ENCODE measurements at regions not wholly inside any gene's neighbourhood (a gene's known extent, or its start where the extent isn't known, plus 50 kb on each side); places are given as distances from the start of the nearest gene placed in this dataset.
"Not testable (repeated sequence)": the region's sequence is repeated elsewhere in the genome, so short reads cannot be mapped to it uniquely, and the experiment has no call there.

DNA sequence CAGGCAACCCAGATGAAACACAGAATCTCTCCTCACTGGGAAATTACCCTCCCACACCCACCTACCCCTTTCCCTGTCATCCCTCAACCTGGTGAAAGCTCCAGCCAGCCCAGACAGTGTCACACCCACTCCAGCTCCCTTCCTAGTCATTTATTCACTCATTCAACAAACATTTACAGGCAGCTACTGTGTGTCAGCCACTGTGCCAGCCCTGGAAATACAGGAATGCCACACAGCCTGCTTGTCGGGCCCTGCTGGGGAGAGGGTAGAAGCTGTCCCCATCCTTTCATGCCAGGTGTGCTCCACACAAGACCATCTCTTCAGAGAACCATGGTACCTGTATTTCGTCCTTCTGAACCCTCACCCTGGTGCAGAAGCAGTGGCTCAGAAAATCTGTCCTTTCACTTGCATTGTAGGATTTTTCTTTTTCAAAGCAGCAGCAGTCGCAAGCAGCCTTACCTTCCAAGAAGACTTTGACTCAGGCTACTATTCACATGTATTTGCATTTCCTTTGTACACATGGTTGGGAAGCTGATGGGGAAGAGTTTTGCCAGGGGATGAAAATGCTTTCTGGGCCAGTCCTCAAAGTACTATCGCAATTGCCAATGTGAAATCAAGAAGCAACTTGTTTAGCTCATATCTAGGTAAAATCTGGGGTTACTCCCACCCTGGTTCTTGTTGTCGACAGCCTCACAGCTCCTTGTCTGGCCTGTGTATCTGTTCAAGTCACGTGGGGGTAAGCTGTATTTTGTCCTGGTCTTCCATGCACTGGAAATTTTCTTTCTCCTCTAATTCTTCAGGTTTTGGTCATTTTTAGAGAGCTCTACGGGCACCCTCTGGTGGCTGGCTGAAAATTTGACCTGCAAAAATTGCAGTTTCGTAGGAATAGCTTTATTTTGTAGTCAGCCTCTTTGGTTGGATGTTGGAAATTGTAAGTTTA lies 147.4 kb upstream of the EGLN3 start:
- DNase-seq (ENCODE audit: low read depth in 2 of 2), result no peak

DNA sequence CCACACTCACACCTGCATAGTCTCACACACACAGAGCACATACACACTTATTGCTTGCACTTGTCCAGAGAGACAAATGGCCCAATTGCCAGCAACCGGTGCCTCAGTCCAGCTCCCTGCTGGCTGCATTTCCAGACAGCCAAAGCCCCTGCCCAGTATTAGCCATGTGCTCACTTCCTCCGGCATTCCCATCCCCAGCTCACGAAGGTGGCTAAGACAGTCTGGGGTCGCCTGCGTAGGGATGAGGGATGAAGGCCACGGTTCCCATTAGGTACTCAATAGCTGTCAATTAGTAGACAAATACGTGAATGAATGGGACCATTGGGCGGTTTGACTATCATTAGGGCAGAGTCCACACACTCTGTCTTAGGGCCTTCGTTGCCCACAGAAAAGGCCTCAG lies 146.8 kb upstream of the EGLN3 start:
- DNase-seq (ENCODE audit: low read depth in 2 of 2), result no peak

DNA sequence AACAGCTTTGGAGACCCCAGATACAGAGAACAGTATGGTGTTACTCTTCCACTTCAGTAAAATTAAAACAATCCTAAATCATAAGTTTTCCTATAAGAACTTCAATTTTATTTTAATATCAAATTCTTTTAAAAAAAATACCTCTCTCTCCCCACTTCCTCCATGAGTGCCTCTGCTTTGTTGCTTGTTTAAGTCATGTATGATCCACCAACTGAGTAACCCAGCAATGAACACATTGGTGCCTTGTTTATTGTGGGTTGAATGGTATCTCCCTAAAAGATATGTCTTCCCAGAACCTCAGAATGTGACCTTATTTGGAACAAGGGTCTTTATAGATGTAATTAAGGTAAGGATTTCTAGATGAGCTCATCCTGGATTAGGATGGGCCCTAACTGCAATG lies 143.5 kb upstream of the EGLN3 start:
- no peak for DNase-seq (ENCODE audit: low read depth in 2 of 2)

DNA sequence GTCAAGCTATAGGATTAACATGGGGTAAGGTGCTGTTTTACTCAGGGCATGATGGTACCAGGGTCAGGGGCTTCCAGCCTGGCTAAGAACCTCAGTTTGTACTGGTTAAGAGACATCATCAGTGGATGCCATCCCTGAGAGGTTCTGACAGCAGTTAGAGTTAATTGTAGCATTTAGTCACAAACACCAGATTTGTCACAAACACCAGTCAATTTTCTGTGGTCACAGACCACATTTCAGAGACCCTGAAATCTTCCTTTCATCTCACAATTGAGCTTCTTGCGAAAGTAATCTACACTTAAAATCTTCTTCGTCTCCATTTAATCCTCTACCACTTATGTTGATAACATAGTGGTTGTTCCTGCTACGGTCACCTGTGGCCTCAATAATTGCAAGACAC lies 143.0 kb upstream of the EGLN3 start:
- DNase-seq (ENCODE audit: low read depth in 2 of 2), result no peak

DNA sequence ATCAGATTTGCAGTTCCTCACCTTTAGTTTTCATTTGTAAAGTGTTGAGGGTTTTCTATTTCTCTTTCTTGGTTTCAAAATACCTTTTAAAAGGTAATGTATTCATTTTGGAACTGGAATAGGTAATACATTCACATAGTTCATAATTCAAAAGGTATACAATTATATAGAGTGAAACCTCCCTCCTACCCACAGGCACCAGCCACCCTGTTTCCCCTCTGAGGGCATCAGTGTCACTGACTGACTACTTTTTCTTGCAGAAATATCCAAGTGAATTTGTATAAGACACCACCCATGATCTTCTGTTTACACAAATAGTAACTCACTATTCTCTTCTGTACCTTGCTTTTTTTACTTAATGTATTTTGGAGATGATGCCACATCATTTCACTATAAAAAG lies 139.6 kb upstream of the EGLN3 start:
- DNase-seq (ENCODE audit: low read depth in 2 of 2), result no peak

DNA sequence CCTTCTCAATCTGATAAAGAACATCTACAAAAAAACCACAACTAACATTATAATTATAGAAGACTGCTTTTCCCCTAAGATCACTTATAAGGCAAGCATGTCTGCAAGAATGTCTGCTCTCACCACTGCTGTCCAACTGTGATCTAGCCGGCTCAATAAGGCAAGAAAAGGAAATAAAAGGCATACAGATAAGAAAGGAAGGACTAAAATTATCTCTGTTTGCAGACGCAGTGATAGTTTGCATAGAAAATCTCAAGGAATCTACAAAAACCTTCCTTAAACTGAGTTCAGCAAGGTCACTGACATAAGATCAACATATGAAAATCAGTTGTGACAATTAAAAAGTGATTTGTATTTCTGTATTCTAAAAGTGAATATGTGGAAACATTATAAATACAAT lies 138.0 kb upstream of the EGLN3 start:
- no peak for DNase-seq (ENCODE audit: low read depth in 2 of 2)

DNA sequence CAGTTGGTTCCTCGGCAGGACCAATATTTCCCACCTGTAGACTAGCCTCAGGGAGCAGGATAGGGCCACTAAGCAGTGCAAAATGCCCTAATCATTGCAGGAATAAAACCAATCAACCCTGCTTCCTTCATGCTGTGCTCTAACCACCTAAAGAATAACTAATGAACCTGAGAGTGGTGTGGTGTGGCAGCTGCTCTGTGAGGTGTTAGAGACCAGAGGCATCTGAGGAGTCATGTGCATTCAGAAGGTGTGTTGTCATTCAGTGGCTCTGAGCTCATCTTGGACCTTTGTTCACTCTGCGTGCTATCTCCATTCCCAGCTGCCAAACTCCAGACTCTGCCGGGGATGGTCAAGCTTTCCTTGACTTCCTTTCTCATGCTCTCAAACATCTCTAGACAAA lies 136.7 kb upstream of the EGLN3 start:
- no peak for DNase-seq (ENCODE audit: low read depth in 2 of 2)

DNA sequence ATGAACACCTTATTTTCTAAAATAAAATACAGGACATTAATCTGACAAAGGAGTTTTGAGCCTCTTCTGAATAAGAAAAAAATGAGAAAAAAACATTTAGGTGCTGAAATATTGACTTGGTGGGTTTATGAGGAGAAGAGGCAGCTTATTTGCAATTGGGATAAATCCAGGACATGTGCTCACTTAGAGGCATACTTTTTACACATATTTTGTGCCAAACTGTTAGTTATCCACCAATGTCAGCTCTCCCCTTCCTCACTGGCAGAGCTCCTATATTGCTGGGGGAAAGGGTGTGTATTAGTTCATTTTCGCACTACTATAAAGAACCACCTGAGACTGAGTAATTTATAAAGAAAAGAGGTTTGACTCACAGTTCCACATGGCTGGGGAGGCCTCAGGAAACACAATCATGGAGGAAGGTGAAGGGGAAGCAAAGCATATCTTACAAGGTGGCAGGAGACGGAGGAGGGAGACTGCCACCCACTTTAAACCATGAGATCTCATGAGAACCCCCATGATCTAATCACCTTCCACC lies 135.4 kb upstream of the EGLN3 start:
- DNase-seq (ENCODE audit: low read depth in 2 of 2), result no peak

DNA sequence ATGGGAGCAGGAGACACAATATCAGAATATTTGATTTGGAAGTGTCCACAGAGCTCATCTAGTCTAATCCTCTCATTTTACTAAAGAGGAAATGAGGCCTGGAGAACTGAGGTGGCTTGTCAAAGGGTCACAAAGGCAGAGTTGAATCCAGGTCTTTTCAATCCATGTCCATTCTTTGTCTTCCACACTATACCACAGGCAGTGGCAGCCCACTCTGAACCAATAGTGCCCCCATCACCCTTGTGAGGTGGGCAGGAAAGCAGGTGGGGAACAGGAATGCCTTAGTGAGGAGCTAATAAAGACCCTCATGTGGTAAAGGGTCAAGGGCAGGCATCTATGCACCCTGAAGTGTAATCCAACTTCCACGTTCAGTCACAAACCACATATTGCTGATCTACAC lies 134.8 kb upstream of the EGLN3 start:
- no peak for DNase-seq (ENCODE audit: low read depth in 2 of 2)

DNA sequence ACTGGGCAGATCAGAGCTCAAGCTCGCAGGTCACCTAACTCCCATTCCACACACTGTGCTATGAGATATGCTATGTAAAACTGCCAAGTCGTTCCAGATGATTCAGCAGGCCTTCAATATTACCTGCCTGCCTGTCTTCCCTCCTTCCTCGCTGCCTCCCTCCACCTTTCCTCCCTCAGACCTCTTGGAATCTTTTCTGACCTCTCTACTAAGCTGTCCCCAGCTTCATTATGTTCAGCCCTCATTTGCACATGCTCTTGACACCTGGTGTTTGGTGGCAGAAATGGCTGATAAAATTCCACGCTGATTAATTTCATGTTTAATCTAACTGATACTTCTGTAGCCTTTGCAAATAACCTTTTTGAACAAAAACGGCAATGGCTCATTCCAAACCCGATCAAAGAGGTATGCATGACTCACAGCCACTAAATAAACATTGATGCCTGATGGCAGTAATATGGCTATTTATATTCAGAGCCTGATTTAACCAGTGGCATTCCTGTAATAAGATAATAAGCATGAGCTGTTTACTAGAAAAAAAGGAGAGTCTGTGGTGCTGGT lies 130.8 kb upstream of the EGLN3 start:
- DNase-seq (ENCODE audit: low read depth in 2 of 2), result no peak

DNA sequence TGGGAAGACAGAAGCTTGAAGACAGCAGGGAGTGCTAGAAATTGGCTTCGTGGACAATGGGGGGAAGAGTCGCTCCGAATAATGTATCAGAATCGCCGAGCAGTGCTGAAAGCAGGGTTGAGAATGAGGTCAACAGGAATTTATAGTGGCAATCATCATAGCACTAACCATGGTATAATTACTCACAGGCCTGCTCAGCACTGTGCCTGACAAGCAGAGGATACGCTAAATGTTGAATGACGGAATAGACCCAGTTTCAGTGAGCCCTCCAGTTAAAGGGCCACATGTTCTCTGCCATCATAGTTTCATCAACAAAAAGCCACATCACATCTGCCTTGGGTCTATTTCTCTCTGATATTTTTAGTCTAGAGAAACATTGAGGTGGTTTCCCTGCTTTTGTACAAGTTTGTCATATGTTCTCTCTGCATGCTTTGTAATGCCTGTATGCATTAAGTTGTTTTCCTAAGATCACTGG lies 130.3 kb upstream of the EGLN3 start:
- DNase-seq (ENCODE audit: low read depth in 2 of 2), result no peak

DNA sequence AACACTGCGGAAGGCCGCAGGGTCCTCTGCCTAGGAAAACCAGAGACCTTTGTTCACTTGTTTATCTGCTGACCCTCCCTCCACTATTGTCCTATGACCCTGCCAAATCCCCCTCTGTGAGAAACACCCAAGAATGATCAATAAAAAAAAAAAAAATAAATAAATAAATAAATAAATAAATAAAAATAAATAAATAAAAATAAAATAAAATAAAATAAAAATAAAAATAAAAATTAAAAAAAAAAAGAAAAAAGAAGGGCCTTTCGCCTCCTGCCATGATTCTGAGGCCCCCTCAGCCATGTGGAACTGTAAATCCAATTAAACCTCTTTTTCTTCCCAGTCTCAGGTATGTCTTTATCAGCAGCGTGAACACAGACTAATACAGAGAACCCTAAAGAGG lies 128.8 kb upstream of the EGLN3 start:
- not testable (repeated sequence) for DNase-seq (ENCODE audit: low read depth in 2 of 2)

DNA sequence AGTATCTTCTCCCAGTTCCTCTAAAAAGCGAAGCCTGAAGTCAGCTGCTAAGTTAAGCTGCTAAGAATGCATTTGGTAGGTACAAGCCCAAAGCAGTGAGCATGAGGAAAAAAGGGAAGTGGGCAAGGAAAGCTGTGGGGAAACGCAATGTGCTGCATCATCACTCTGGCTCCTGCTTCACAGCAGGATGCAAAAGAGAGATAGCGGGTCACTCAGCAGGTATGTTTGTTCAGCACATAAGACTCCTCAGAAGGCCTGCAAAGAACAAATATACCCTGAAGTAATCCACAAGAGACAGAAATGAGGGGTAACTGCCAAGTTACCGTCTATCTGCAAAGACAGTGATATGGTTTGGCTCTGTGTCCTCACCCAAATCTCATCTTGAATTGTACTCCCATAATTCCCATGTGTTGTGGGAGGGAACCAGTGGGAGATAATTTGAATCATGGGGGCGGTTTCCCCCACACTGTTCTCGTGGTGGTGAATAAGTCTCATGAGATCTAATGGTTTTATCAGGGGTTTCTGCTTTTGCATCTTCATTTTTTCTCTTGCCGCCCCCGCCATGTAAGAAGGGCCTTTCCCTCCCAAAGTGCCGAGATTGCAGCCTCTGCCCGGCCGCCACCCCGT lies 127.4 kb upstream of the EGLN3 start:
- DNase-seq (ENCODE audit: low read depth in 2 of 2), result no peak

DNA sequence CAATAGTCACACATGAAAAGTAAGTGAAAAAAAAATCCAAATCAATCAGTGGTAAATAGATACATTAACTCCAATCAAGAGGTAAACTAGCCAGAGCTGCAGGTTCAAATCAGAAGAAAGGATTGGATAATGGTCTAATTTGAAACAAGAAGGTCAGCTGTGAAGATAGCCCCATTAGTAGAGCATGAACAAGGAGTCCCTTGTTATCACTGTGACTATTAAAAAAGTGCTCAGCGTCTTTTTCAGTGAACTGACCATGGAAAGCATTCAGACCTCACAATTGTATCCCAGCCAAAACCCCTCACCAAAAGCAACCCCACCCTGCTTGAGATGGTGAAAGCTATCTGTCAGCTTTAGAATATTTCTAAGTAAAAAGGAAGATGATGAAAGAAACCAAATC lies 125.0 kb upstream of the EGLN3 start:
- DNase-seq (ENCODE audit: low read depth in 2 of 2), result no peak

DNA sequence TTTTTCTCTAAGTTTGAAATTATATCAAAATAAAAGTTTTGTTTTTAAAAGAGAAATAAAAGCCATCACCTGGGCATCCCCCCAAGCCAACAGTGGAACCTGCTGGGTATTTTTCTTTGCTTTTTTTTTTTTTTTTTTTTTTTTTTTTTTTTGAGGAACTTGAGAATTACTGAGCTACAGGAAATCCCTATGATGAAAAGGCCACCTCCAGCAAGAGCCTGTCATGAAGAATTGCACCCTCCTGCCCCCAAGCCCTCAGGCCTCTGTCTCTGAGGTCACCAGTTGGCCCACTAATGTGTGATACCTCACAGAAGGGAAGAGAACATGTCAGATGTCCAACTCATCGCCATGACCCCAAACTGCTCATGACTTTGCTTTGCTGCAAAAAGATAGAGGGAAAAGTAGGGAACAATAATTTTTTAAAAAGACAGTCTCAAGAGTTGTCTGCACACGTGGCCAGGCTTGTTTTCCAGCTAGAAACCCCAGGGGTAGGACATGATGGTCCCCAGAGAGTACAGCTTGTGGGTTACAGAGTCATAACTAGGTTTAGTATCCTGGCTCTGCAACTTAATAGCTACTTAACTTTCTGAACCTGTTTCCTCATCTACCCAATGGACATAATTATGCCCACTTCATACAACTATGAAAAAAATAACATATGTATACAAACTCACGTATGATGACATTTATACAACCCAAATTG lies 124.3 kb upstream of the EGLN3 start:
- no peak for DNase-seq (ENCODE audit: low read depth in 2 of 2)

DNA sequence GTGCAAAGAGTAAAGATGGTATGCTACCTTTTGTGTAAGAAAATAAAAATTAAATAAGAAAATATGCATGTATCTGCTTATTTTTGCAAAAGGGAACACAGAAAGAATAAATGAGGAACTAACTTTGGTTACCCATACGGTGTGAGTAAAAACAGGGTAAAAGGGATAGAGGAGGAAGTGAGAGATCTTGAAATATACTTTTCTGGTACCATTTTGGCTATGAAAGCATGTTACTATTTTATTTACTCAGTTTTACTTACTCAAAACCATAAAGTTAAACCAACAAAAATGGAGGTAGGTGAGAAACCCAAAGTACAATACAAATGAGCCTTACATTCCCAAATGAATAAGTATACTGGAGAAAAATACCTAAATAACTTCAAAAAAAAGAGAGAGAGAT lies 122.0 kb upstream of the EGLN3 start:
- DNase-seq (ENCODE audit: low read depth in 2 of 2), result no peak

DNA sequence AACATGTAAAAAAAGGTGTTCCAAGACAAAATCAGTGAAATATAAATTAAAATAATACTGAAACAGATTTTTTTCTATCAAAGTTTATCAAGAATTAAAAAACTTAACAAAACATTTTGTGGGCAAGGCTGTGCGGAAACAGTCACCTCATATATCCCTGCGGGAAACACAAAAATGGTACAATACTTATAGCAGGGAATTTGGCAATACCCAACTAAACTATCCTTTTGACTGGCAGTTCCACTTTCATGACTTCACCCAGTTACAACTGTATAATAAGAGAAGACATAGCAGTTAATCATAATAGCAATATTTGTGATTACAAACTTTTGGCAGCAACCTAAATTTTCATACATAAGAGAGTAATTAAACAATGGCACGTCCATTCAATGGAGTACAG lies 121.5 kb upstream of the EGLN3 start:
- DNase-seq (ENCODE audit: low read depth in 2 of 2), result no peak

DNA sequence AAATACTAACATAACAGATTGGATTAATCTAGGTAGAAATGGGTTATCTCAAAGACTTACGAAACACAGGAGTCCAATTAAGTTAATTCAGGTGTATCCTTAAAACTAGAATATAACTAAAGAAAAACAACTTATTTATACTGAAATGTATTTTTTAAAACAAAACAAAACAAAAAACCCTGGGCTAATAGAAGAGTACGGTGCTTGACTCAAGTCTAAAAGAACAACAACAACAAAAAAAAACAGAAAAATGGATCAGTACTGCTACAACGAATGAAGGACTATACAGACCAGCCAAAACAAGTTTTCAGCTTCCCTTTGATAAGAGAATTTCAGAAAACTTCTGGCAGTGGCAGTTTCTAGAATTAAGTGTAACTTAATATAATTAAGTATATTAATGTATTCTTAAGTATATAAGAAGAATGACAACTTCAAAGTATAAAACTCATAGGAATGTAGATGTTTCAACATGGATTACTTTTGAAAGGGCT lies 120.1 kb upstream of the EGLN3 start:
- no peak for DNase-seq (ENCODE audit: low read depth in 2 of 2)

DNA sequence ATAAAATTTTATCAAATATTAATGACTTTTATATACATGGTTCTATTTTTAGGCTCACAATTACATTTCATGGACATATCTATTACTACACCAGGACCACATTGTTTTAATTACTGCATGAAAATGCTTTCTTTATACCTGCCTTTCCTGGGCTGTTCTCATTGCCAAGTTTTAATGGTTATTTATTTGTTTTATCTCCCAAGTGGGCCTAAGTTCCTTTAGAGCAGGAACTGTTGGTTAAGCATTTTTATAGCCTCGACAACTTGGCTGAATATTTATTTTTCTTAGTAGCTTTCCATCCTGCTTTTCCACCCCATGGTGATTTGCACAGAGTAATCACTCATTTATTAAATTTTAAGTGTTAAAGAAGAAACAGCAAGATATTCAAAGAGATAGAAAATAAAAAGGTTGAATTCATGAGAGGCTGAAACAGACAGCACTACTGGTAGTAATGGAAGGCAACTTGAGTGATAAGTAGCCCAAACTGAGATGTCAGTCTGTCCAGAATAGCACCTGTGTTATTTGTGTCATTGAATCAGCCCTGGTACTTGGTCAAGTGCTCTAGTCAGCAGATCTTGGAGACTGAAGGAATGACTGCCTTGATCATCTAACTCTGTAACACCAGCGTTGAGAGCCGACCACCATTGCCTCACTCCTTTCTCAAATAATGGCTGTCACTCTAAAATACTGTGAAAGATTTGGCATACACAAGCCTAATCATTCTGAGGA lies 119.1 kb upstream of the EGLN3 start:
- DNase-seq (ENCODE audit: low read depth in 2 of 2), result no peak

DNA sequence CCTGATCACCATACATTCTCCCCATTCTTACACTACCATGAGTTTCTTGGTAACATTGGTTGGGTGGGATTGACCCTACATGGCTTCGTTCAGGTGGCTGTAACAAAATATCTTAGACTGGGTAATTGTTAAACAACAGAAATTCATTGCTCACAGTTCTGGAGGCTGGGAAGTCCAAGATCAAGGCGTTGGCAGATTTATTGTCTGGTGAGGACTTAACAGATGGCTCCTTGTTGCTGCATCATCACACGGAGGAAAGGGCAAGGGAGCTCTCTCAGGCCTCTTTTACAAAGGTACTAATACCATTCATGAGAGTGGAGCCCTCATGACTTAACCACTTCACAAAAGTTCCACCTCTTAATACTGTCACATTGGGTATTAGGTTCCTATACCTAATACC lies 116.7 kb upstream of the EGLN3 start:
- DNase-seq (ENCODE audit: low read depth in 2 of 2), result no peak

DNA sequence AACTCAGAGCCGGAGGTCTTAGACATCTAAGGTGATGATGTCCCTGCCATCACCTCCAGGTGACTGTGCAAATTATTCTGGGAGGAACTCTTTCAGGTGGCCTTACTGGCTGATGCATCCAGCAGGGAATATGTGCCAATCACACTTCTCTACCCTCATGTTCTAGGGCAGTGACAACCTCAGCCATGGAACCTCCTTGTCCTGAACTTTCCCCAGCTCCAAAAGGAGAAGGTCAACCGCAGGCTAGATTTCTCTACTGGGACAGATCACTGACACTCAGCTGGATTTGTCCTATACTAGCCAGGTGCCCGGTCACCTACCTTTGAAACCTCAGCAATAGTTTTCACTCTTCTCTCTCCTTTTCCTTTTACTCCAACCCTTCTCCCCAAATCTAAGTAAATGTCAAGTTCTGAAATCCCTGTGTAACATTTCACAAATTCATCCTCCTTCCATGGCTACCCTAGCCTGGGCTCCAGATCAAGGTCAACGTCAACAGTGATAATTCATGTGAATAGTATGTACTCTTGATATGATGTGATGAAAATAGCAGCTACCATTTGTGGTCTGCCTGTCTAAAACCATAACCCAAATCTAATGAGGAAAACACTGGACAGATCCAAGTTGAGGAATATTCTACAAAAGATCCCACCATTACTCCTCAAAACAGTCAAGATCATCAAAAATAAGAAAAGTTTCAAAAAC lies 115.0 kb upstream of the EGLN3 start:
- no peak for DNase-seq (ENCODE audit: low read depth in 2 of 2)
